Suprapubic skin (tissue), 4 donors: ENCODE measurements at regions not wholly inside any gene's neighbourhood (a gene's known extent, or its start where the extent isn't known, plus 50 kb on each side); places are given as distances from the start of the nearest gene placed in this dataset.

Source experiments
- EP300 ChIP-seq: sonication (generic); formaldehyde crosslinking; IDR thresholded peaks from one replicate; pipeline ENCODE4 v1.6.1; 2017; ENCODE audit warnings: antibody characterized with exemption
- POLR2A ChIP-seq, 2 donors: fragments of 450-650 bp; IDR thresholded peaks; one replicate each; pipeline ENCODE4 v1.6.1; 2017; ENCODE audit warnings: antibody characterized with exemption in 2 of 2, mild to moderate bottlenecking in 2 of 2, moderate library complexity in 2 of 2
- POLR2AphosphoS5 ChIP-seq, 3 donors: sonication (generic); formaldehyde crosslinking; IDR thresholded peaks; one replicate each; pipeline ENCODE4 v1.6.1; 2017; ENCODE audit warnings: antibody characterized with exemption in 3 of 3
- TF ChIP-seq, protein P1 (sequence below), 2 donors: fragments of 200-600 bp in 1 of 2; fragments of 450-650 bp in 1 of 2; sonication (generic) in 1 of 2; IDR thresholded peaks; one replicate each; pipeline ENCODE4 v1.5.1; 2016 to 2019; ENCODE audit warnings: antibody characterized with exemption in 2 of 2, mild to moderate bottlenecking in 1 of 2, moderate library complexity in 1 of 2

- TF ChIP-seq, protein P1, sequence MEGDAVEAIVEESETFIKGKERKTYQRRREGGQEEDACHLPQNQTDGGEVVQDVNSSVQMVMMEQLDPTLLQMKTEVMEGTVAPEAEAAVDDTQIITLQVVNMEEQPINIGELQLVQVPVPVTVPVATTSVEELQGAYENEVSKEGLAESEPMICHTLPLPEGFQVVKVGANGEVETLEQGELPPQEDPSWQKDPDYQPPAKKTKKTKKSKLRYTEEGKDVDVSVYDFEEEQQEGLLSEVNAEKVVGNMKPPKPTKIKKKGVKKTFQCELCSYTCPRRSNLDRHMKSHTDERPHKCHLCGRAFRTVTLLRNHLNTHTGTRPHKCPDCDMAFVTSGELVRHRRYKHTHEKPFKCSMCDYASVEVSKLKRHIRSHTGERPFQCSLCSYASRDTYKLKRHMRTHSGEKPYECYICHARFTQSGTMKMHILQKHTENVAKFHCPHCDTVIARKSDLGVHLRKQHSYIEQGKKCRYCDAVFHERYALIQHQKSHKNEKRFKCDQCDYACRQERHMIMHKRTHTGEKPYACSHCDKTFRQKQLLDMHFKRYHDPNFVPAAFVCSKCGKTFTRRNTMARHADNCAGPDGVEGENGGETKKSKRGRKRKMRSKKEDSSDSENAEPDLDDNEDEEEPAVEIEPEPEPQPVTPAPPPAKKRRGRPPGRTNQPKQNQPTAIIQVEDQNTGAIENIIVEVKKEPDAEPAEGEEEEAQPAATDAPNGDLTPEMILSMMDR (IDR thresholded peaks at IDR 0.05): no peak
- TF ChIP-seq POLR2A (IDR thresholded peaks at IDR 0.05) (no peak), EP300 (no peak), POLR2AphosphoS5 (IDR thresholded peaks at IDR 0.05) (no peak)
Observed at GRCh38 chr20:24102290-24102689, 113.7 kb upstream of the GGTLC1 start.
